HL-60 (cell line): ENCODE measurements at regions not wholly inside any gene's neighbourhood (a gene's known extent, or its start where the extent isn't known, plus 50 kb on each side); places are given as distances from the start of the nearest gene placed in this dataset.

Source experiments
- DNase-seq, 2 experiments: peaks; one replicate each; pipeline ENCODE4 v3.0.0-alpha.2; 2010 to 2020; ENCODE audit warnings: low read depth in 1 of 2, low spot score in 1 of 2
- H3K27ac ChIP-seq: fragments of 250-450 bp; sonication (Bioruptor Pico); replicated peaks from 2 replicates; pipeline ENCODE4 v1.5.1; 2020; ENCODE audit warnings: mild to moderate bottlenecking, moderate library complexity
- H3K27me3 ChIP-seq: fragments of 250-450 bp; sonication (Bioruptor Pico); 2 replicates; pipeline ENCODE4 v1.5.1; 2021; ENCODE audit warnings: mild to moderate bottlenecking, moderate library complexity; ENCODE audit not compliant: insufficient read depth, poor library complexity, severe bottlenecking
- H3K4me3 ChIP-seq: replicated peaks from 2 replicates; pipeline ENCODE4 v1.5.1; 2011; ENCODE audit warnings: mild to moderate bottlenecking, control low read depth, low read length; ENCODE audit not compliant: insufficient read depth
- CTCF ChIP-seq: IDR thresholded peaks from one replicate; pipeline ENCODE4 v1.5.1; 2011; ENCODE audit warnings: low read length, control low read depth, inconsistent platforms; ENCODE audit not compliant: insufficient read depth
- GABPA ChIP-seq: IDR thresholded peaks from 2 replicates; pipeline ENCODE4 v1.6.1; 2012; ENCODE audit warnings: low read depth
- POLR2AphosphoS5 ChIP-seq: IDR thresholded peaks from 2 replicates; pipeline ENCODE4 v1.6.1; 2012; ENCODE audit warnings: low read depth
- REST ChIP-seq: IDR thresholded peaks from 2 replicates; pipeline ENCODE4 v1.6.1; 2012; ENCODE audit warnings: low read depth; ENCODE audit not compliant: insufficient replicate concordance
- SPI1 ChIP-seq: IDR thresholded peaks from 2 replicates; pipeline ENCODE4 v1.6.1; 2012; ENCODE audit warnings: low read depth, mild to moderate bottlenecking, borderline replicate concordance

GRCh38 chr1:4319496-4319895 lies 334.9 kb upstream of the AJAP1 start:
- DNase-seq: no peak
- Histone ChIP-seq H3K27me3 (no peaks in the 10 kb centered on the region), H3K4me3 (no peak overlapping the region), H3K27ac (no peak overlapping the region)
- no peak for TF ChIP-seq POLR2AphosphoS5
- no peak for TF ChIP-seq CTCF
- TF ChIP-seq SPI1: no peak
- TF ChIP-seq REST: no peak
- TF ChIP-seq GABPA: no peak

GRCh38 chr1:4322881-4323280 lies 331.5 kb upstream of the AJAP1 start:
- no peak for TF ChIP-seq CTCF
- no peaks in the 10 kb centered on the region for H3K27me3 ChIP-seq
- H3K27ac ChIP-seq: no peak overlapping the region
- DNase-seq: no peak
- no peak overlapping the region for H3K4me3 ChIP-seq

- TF ChIP-seq CTCF: no peak
- TF ChIP-seq REST: no peak
- H3K27me3 ChIP-seq: no peaks in the 10 kb centered on the region
- no peak overlapping the region for H3K27ac ChIP-seq
- H3K4me3 ChIP-seq: no peak overlapping the region
- no peak for DNase-seq
Measured at GRCh38 chr1:4323309-4323708, 331.1 kb upstream of the AJAP1 start.

- Histone ChIP-seq H3K27me3 (no peaks in the 10 kb centered on the region), H3K27ac (no peak overlapping the region), H3K4me3 (no peak overlapping the region)
- TF ChIP-seq SPI1 (no peak), POLR2AphosphoS5 (no peak), CTCF (no peak), GABPA (no peak), REST (no peak)
- DNase-seq: no peak
Measured at GRCh38 chr1:4324525-4324924, 329.9 kb upstream of the AJAP1 start.
